ENCODE measurements at regions not wholly inside any gene's neighbourhood (a gene's known extent, or its start where the extent isn't known, plus 50 kb on each side); places are given as distances from the start of the nearest gene placed in this dataset.
A peak's percentile ranks its signal among the peaks of the same experiment; 100 is the strongest.

DNA sequence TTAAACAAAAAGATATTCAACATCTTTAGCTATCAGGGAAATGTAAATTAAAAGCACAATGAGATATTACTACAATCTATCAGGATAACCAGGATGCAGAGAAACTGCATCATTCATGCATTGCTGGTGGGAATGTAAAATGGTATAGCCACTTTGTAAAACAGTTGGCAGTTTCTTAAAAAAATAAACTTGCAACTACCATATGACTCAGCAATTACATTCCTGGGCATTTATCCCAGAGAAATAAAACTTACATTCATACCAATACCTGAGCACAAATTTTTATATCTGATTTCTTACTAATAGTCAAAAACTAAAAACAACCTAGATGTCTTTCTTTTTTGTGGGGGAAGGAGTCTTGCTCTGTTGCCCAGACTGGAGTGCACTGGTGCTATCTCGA, 190.3 kb upstream of the TAB2 start:
- 86% methylated on average over 1 of the region's 1 CpG for WGBS (ENCODE audit: insufficient coverage)
- H3K27me3 ChIP-seq (ENCODE audit: control insufficient read depth, insufficient read depth, low read length), result no peaks in the 10 kb centered on the region
- H3K9me3 ChIP-seq (ENCODE audit: control insufficient read depth, insufficient read depth, low read length), result no peaks in the 10 kb centered on the region
- no peak overlapping the region for H3K4me3 ChIP-seq (ENCODE audit: low read depth, low read length)
- H3K27ac ChIP-seq (ENCODE audit: low read depth, low read length), result no peak overlapping the region
- H3K36me3 ChIP-seq (ENCODE audit: control insufficient read depth, insufficient read depth, low read length), result no peaks in the 10 kb centered on the region
- H3K4me1 ChIP-seq (ENCODE audit: control insufficient read depth, insufficient read depth, low read length), result peaks cover 4% of the 10 kb centered on the region
- DNase-seq (ENCODE audit: low read depth in 4 of 6, low spot score in 6 of 6), result no peak

DNA sequence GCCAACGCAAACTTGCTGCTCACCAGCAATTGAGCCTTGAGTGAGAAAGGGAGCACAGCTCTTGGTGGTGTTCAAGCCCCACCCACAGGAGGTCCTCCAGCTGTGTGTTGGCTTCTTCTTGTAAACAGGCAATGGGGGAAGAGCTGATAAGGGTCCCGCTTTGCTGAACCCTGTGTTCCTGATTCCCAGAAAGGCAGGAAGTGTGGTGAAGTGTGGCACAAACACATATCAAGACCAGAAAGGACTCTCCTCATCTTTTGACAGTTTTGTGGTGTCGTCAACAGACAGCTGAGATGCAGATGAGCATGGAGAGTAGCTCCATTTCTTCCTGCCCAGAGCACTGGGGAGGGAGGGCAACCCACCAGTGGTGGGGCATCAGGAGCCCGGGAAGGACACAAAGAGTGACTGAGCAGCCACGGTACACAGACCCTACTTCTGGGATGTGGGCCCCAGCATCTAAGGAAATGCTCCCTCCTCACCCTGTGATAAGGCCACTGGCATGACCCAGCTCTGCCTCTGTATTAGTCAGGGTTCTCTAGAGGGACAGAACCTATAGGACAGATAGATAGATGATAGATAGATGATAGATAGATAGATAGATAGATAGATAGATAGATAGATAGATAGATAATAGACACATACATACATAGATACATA, 188.9 kb upstream of the TAB2 start:
- no peak for DNase-seq (ENCODE audit: low read depth in 4 of 6, low spot score in 6 of 6)
- Histone ChIP-seq H3K9me3 (ENCODE audit: control insufficient read depth, insufficient read depth, low read length) (no peaks in the 10 kb centered on the region), H3K27ac (ENCODE audit: low read depth, low read length) (no peak overlapping the region), H3K4me3 (ENCODE audit: low read depth, low read length) (no peak overlapping the region), H3K4me1 (ENCODE audit: control insufficient read depth, insufficient read depth, low read length) (peaks cover 8% of the 10 kb centered on the region), H3K27me3 (ENCODE audit: control insufficient read depth, insufficient read depth, low read length) (no peaks in the 10 kb centered on the region), H3K36me3 (ENCODE audit: control insufficient read depth, insufficient read depth, low read length) (no peaks in the 10 kb centered on the region)
- 79% methylated on average over 3 of the region's 5 CpGs for WGBS (ENCODE audit: insufficient coverage)

DNA sequence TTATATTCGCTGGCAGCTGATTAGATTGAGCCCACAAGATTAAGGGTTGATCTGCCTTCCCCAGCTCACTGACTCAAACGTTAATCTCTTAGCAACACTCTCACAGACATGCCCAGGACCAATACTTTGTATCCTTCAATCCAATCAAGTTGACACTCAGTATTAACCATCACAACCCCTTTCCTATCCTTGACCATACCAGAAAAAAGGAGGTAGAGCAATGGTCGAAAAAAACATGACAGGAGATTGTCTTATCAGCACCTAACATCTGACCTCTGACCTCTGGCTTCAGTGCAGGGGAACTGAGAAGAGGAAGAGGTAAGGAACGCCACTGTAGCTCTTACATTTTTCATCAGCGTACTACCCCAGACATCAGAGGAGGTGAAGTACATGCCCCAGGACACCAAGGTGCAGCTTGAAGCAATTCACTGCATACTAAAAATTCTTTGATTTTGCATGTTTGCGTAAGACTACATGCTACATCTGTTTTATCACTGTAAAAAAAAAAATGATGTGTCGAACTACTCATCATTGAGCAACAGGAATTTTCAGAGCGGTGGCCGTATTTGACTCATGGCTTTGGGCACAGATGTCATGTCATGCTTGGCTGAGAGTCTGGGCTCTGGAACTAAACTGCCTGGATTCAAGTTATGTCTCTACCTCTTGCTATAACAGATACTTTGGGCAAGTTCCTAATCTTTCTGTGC, 188.0 kb upstream of the TAB2 start:
- DNase-seq (ENCODE audit: low read depth in 4 of 6, low spot score in 6 of 6), result no peak
- Histone ChIP-seq H3K9me3 (ENCODE audit: control insufficient read depth, insufficient read depth, low read length) (no peaks in the 10 kb centered on the region), H3K4me1 (ENCODE audit: control insufficient read depth, insufficient read depth, low read length) (peaks cover 8% of the 10 kb centered on the region), H3K36me3 (ENCODE audit: control insufficient read depth, insufficient read depth, low read length) (no peaks in the 10 kb centered on the region), H3K4me3 (ENCODE audit: low read depth, low read length) (no peak overlapping the region), H3K27me3 (ENCODE audit: control insufficient read depth, insufficient read depth, low read length) (no peaks in the 10 kb centered on the region), H3K27ac (ENCODE audit: low read depth, low read length) (no peak overlapping the region)
- 83% methylated on average over 6 of the region's 9 CpGs for WGBS (ENCODE audit: insufficient coverage)

DNA sequence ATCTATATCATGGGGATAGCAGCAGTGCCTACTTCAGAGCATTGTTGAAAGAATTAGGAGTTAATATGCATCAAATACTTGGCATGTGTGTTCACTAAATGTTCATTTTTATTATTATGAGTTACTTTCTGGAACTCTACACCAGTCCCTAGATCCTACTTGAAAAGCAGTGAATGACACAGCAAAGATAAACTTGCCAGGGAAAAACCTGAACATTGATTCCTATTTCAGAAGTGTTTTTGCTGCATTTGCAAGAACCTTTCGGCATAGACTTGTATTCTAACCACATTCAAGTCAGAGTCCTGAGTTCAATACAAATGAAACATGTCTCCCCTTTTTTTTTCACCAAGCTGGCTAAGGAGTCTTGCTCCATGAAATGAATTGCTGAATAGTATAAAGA, 187.4 kb upstream of the TAB2 start:
- H3K27me3 ChIP-seq (ENCODE audit: control insufficient read depth, insufficient read depth, low read length), result no peaks in the 10 kb centered on the region
- no peaks in the 10 kb centered on the region for H3K36me3 ChIP-seq (ENCODE audit: control insufficient read depth, insufficient read depth, low read length)
- DNase-seq (ENCODE audit: low read depth in 4 of 6, low spot score in 6 of 6), result peak in 1 of 6 donors; percentile 53
- peaks cover 8% of the 10 kb centered on the region for H3K4me1 ChIP-seq (ENCODE audit: control insufficient read depth, insufficient read depth, low read length)
- no CpG with 5 or more reads among the region's 1 CpG for WGBS (ENCODE audit: insufficient coverage)
- H3K4me3 ChIP-seq (ENCODE audit: low read depth, low read length), result no peak overlapping the region
- peak overlapping the region; percentile 27 for H3K27ac ChIP-seq (ENCODE audit: low read depth, low read length)
- H3K9me3 ChIP-seq (ENCODE audit: control insufficient read depth, insufficient read depth, low read length), result no peaks in the 10 kb centered on the region

DNA sequence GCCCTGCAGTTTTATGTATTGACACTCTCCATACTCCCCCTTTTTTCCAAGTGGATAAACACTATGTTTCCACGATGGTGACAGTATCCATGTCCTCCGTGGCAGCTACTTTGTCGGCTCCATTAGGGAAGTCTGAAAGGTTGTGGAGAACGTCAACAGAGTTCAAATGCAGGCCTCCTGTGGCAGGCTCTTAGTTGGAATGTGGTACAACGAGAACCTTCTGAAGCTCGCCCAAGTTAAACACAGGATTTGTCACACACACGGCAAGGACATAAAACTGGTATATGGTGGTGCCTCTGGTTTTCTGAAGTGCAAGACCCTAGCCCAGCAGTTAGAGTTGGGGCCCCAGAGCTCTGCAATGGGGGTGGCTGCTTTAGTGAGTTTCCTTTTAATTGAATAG, 187.0 kb upstream of the TAB2 start:
- no peak overlapping the region for H3K4me3 ChIP-seq (ENCODE audit: low read depth, low read length)
- WGBS (ENCODE audit: insufficient coverage), result 48% methylated on average over 6 of the region's 7 CpGs
- no peak for DNase-seq (ENCODE audit: low read depth in 4 of 6, low spot score in 6 of 6)
- no peaks in the 10 kb centered on the region for H3K9me3 ChIP-seq (ENCODE audit: control insufficient read depth, insufficient read depth, low read length)
- peak overlapping the region; percentile 27 for H3K27ac ChIP-seq (ENCODE audit: low read depth, low read length)
- no peaks in the 10 kb centered on the region for H3K36me3 ChIP-seq (ENCODE audit: control insufficient read depth, insufficient read depth, low read length)
- no peaks in the 10 kb centered on the region for H3K27me3 ChIP-seq (ENCODE audit: control insufficient read depth, insufficient read depth, low read length)
- H3K4me1 ChIP-seq (ENCODE audit: control insufficient read depth, insufficient read depth, low read length), result peaks cover 8% of the 10 kb centered on the region

DNA sequence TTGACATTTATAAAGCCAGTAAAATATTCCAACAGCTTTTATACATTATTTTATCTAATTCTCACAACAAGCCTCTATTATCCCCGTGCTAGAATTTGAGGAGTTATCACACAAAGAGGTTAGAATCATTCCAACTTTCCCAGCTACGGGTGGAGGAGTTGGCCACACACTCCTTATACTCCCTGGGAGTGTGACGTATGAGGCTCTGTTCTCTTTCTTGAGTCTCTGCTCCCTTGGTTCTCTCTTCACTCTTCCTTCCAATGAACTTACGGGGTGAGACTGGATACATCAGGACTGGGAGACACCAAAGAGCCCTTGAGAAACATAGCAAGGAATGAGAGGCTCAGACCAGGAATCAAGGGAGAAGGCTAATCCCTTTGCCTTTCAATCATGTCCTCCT, 185.6 kb upstream of the TAB2 start:
- 83% methylated on average over 1 of the region's 4 CpGs for WGBS (ENCODE audit: insufficient coverage)
- no peaks in the 10 kb centered on the region for H3K9me3 ChIP-seq (ENCODE audit: control insufficient read depth, insufficient read depth, low read length)

DNA sequence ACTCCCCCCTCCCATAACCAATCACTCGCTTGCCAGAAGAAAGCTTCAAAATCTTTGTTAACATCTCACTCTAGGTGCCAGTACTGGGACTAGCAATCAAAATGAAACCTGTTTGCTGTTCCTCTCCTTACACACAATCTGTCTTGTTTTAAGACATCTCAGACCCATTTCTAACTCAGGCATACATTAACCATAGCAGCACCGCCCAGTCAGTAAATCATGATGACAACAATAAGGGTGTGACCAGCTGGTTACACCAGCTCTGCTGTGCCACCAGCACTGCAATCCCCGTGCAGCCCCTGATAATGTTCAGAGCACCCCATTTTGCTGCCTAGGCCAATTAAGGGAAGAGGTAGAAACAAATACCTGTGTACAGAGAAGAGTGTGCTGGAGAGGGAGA, 185.2 kb upstream of the TAB2 start:
- Histone ChIP-seq H3K4me3 (ENCODE audit: low read depth, low read length) (no peak overlapping the region), H3K36me3 (ENCODE audit: control insufficient read depth, insufficient read depth, low read length) (no peaks in the 10 kb centered on the region), H3K9me3 (ENCODE audit: control insufficient read depth, insufficient read depth, low read length) (no peaks in the 10 kb centered on the region), H3K27ac (ENCODE audit: low read depth, low read length) (no peak overlapping the region), H3K27me3 (ENCODE audit: control insufficient read depth, insufficient read depth, low read length) (no peaks in the 10 kb centered on the region), H3K4me1 (ENCODE audit: control insufficient read depth, insufficient read depth, low read length) (peaks cover 8% of the 10 kb centered on the region)
- no peak for DNase-seq (ENCODE audit: low read depth in 4 of 6, low spot score in 6 of 6)
- WGBS (ENCODE audit: insufficient coverage), result 89% methylated on average over 3 of the region's 3 CpGs

More for the DNA sequence above, 185.6 kb upstream of the TAB2 start:
- Histone ChIP-seq H3K4me3 (ENCODE audit: low read depth, low read length) (no peak overlapping the region), H3K36me3 (ENCODE audit: control insufficient read depth, insufficient read depth, low read length) (no peaks in the 10 kb centered on the region), H3K27me3 (ENCODE audit: control insufficient read depth, insufficient read depth, low read length) (no peaks in the 10 kb centered on the region), H3K27ac (ENCODE audit: low read depth, low read length) (no peak overlapping the region), H3K4me1 (ENCODE audit: control insufficient read depth, insufficient read depth, low read length) (peaks cover 8% of the 10 kb centered on the region)
- no peak for DNase-seq (ENCODE audit: low read depth in 4 of 6, low spot score in 6 of 6)

DNA sequence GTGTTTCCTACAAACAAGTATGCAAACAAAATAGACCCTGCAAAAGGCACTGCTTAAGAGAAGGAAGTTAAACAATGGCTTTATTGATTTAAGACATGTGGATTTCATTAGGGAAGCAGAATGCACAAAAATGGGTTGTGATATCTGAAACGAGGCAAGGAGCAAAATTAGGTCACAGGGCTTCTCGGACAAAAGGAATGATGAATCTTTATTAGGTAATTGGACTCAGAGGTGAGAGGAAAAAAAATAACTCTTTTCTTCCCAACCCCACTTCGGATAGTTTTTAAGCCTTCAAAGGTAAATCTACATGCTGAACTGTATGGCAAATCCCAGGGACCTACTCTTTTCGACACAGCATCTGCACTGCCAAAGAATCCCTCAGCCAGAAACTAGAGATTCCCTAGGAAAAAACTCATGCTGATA, 183.0 kb upstream of the TAB2 start:
- no peaks in the 10 kb centered on the region for H3K36me3 ChIP-seq (ENCODE audit: control insufficient read depth, insufficient read depth, low read length)
- H3K4me1 ChIP-seq (ENCODE audit: control insufficient read depth, insufficient read depth, low read length), result peaks cover 12% of the 10 kb centered on the region
- no peaks in the 10 kb centered on the region for H3K9me3 ChIP-seq (ENCODE audit: control insufficient read depth, insufficient read depth, low read length)
- H3K27me3 ChIP-seq (ENCODE audit: control insufficient read depth, insufficient read depth, low read length), result no peaks in the 10 kb centered on the region
- DNase-seq (ENCODE audit: low read depth in 4 of 6, low spot score in 6 of 6), result peak in 2 of 6 donors; percentile 18 to 62
- H3K4me3 ChIP-seq (ENCODE audit: low read depth, low read length), result no peak overlapping the region
- WGBS (ENCODE audit: insufficient coverage), result 20% methylated on average over 1 of the region's 4 CpGs
- peak overlapping the region; percentile 67 for H3K27ac ChIP-seq (ENCODE audit: low read depth, low read length)

DNA sequence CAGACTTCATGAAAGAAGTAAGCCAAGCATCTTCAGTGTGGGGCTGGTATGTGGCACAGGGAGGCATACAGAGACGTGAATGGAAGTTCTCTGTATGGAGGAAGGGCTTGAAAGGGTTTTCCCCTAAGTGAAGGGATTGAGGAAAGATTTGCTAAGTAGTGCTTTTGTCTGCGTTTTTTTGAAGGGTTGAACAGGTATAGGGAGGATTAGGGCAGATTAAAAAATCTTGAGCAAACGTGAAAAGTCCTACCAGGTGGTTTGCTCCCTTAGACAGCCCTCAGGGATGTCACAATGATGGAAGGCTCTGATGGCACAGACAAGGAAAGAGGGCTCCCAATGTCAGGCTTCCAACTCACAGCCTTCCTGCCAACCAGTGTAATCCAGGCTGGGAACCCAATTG, 181.7 kb upstream of the TAB2 start:
- WGBS (ENCODE audit: insufficient coverage), result 92% methylated on average over 3 of the region's 3 CpGs
- H3K4me1 ChIP-seq (ENCODE audit: control insufficient read depth, insufficient read depth, low read length), result peaks cover 13% of the 10 kb centered on the region
- H3K4me3 ChIP-seq (ENCODE audit: low read depth, low read length), result no peak overlapping the region
- H3K36me3 ChIP-seq (ENCODE audit: control insufficient read depth, insufficient read depth, low read length), result no peaks in the 10 kb centered on the region
- H3K27me3 ChIP-seq (ENCODE audit: control insufficient read depth, insufficient read depth, low read length), result no peaks in the 10 kb centered on the region
- peak overlapping the region; percentile 25 for H3K27ac ChIP-seq (ENCODE audit: low read depth, low read length)
- H3K9me3 ChIP-seq (ENCODE audit: control insufficient read depth, insufficient read depth, low read length), result no peaks in the 10 kb centered on the region
- DNase-seq (ENCODE audit: low read depth in 4 of 6, low spot score in 6 of 6), result no peak
